NCI-H2196 (cell line): ENCODE measurements at regions not wholly inside any gene's neighbourhood (a gene's known extent, or its start where the extent isn't known, plus 50 kb on each side); places are given as distances from the start of the nearest gene placed in this dataset.

Experiments
- DNase-seq: peaks from one replicate; lab custom pipeline; 2025; ENCODE audit not compliant: unreplicated experiment; lab: John Stamatoyannopoulos, UW

GRCh38 chr5:6029811-6030271 lies 348.5 kb downstream of the MED10 start:
- DNase-seq: peak; percentile 2

DNA sequence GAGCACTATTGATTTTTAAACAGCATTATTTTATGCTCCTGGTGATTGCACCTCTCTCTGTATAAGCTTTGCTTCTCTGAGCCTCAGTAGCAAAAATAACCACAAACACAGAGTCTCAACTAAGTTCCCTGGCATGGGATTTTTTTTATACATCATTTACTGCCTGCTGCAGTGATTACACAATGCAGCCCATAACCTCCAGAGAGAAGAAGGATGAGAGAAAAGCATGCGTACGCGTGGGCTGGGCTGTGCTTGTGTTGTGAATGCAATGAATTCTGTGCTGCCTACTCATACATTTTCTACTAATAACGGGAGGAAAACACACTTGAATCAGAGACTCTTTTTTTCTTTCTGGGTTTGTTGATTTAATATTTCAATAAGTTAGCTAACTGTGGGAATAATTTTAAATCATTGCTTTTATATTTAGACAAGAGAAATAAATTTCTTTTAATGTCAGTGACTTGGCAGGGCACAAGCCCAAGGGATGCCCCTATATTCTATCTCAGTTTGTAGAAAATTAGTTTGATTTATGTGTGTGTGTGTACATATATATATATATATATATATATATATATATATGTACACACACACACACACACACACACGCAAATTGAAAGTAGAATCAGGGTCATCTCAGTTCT lies 351.5 kb downstream of the MED10 start:
- DNase-seq: no peak

DNA sequence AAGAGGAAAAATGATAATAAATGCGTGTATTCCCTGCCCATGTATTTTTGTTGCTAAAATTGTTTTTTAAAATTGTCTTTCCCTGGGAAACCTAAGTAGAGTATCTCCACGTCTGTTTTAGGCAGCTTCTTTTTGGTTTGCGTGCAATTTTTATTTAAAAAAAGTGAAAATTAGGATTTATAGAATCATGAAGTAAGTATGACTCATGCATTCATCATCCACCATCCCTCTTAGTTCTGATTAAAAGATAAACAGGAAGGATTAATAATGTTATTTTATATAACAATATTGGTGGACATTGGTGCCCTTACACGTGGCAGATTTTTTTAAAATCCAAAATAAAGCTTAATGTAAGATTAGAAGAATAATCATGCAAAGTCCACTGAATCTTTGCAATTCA lies 358.7 kb downstream of the MED10 start:
- DNase-seq: no peak

GRCh38 chr5:6013506-6013905 lies 364.8 kb downstream of the MED10 start:
- no peak for DNase-seq

GRCh38 chr5:6011199-6011598 lies 367.1 kb downstream of the MED10 start:
- no peak for DNase-seq

DNA sequence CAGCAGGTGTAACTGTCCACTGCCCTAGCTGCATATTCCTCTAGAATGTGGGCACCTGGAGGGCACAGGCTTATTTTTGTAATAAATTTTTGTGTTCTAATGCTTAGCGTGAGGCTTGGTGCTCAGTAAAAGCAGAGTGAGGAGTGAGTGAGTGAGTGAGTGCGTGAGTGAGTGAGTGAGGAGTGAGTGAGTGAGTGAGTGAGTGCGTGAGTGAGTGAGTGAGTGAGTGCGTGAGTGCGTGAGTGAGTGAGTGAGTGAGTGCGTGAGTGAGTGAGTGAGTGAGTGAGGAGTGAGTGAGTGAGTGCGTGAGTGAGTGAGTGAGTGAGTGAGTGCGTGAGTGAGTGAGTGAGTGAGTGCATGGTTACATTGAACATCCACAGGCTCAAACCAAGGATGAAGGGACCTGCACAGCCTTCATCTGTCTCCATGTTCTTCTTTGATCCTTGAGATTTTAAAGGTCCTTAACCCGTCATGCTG lies 371.5 kb downstream of the MED10 start:
- DNase-seq: no peak

- DNase-seq: no peak
Observed at GRCh38 chr5:6003040-6003825, 375.1 kb downstream of the MED10 start.

GRCh38 chr5:6000867-6001266 lies 377.5 kb downstream of the MED10 start:
- DNase-seq: no peak

DNA sequence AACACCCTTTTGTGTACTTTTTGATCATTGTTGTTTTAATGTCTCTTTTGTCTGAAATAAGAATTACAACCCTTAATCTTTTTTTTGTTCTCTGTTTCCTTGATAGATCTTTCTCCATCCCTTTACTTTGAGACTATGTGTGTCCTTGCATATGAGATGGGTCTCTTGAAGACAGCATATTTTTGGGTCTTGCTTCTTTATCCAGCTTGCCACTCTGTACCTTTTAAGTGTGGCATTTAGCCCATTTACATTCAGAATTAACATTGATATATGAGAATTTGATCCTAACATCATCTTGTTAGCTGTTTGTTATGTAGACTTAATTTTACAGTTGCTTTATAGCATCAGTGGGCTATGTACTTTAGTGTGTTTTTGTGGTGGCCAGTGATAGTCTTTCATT lies 382.5 kb downstream of the MED10 start:
- DNase-seq: no peak

- no peak for DNase-seq
Observed at GRCh38 chr5:5986492-5987178, 391.7 kb downstream of the MED10 start.

- DNase-seq: no peak
Observed at GRCh38 chr5:5985332-5985731, 393.0 kb downstream of the MED10 start.

- DNase-seq: no peak
Observed at GRCh38 chr5:5983261-5983980, 394.9 kb downstream of the MED10 start.

DNA sequence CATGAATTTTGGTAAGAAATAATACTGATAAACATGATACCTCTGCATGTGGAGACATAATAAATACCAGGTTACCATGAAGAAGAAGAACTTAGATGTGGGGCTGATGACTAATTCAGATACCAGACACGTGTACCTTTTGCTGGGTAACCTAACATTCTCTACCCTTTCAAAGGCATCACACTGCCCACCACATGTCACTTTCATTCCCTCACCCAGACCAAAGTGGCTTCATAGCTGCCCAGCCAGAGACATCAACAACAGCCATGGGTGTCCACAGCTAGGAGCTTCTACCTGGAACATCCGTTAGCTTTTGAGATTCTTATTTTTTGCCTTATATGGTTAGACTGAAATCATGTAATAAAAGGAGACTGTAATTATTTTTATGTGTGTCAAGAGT lies 396.8 kb downstream of the MED10 start:
- no peak for DNase-seq

- DNase-seq: no peak
Observed at GRCh38 chr5:5980538-5980895, 397.8 kb downstream of the MED10 start.

DNA sequence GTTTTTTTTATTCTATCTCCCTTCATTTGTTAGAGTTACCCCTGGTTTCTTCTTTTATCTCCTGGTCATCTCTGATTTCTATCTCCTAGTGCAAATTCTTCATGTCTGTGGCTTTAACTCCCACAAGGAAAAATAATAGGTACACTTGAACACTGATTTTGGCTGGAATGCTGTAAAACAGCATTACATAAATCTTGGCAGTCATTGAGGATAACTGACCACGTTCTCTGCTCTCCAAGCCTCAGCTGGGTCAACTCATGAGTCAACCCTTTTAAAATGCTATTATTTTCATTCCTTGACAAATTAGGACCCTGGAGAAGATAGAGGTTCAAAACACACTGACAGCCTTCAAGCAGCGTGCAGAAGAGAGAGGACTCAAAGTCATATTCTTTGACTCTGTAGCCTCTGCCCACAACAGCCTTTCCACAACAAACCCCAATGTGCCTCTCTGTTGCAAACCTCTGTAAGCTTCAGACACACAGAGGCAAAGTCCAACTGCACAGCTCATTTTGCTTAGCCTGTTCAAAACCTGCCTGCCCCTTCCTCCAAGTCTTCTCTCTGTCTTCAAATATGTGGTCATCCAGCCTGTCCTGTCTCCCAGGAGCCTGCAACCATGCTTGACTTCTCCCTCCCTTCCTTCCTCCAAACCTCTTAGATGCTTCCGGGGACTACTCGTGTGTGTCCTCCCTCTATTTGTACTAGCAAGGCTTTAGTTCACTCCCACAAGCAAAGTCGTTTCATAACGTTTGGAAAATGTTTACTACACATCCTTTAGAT lies 398.4 kb downstream of the MED10 start:
- DNase-seq: no peak

DNA sequence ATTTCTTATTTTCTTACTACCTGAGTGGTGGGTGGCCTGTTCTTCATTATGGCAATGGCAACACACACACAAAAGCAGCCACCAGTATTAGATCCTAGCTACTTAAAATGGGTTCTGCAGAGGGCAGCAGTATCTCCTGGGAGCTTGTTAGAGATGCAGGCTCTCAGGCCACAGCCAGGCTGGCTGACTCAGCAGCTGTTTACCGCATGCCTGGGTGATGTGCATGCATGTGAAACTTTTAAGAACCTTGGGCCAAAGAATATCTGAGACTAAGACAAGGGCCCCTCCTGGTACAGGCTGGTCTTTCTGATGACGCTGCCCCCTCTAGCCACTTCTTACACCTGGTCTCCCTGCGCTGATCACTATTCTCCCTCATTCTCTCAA lies 399.0 kb downstream of the MED10 start:
- no peak for DNase-seq

DNA sequence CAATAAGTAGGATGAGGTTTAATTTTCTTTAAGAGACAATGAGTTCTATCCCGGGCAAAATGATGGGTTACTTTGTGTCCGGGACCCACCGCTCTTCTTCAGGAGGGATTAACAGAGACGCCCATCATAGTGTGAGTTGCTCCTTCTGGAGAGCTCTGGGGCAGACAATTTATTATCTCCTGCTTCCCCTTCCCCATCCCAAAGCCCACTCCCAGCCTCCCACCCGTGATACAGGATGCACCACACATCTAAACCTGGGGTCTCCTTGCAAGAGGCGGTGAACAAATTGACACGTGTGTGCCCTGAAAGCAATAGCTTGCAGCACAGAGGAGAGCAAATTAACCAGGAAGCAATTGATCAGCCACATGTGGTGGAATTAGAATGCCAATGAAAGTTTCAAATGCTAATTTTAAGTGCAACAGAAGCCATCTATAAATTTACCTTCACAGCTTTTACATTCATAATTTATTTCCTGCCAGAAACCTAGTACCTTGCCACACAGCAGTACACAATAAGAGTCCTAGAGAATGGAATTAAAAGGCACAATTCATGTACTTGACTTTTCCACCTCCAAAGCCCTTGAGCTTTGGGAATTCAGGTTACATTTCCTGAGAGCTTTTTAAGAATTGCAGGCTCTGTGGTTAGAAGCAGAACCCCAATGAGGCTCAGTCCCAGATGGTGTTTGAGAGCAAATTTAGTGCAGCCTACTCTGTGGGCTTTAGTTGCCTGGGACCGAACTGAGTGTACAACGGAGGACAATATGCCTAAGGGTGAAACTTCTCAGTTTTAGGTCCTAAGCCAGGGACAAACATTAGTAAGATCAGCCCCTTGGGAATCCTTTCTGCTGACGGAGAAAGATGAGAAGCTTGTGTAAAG lies 399.6 kb downstream of the MED10 start:
- no peak for DNase-seq

DNA sequence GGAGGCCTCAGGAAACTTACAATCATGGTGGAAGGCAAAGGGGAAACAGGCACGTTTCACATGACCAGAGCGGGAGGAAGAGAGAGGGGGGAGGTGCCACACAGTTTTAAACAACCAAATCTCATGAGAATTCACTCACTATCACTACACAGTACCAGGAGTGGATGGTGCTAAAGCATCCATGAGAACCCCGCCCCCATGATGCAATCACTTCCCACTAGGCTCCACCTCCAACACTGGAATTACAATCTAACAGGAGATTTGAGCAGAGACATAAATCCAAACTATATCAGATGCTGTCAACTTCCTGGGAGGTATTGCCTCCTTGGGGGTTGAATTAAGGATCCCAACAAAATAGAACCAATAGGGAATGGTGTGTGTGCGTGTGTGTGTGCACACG lies 407.1 kb downstream of the MED10 start:
- DNase-seq: no peak

GRCh38 chr5:5969942-5970483 lies 408.3 kb downstream of the MED10 start:
- no peak for DNase-seq
